ENCODE measurements at regions not wholly inside any gene's neighbourhood (a gene's known extent, or its start where the extent isn't known, plus 50 kb on each side); places are given as distances from the start of the nearest gene placed in this dataset.
A peak's percentile ranks its signal among the peaks of the same experiment; 100 is the strongest.
"Not testable (repeated sequence)": the region's sequence is repeated elsewhere in the genome, so short reads cannot be mapped to it uniquely, and the experiment has no call there.

DNA sequence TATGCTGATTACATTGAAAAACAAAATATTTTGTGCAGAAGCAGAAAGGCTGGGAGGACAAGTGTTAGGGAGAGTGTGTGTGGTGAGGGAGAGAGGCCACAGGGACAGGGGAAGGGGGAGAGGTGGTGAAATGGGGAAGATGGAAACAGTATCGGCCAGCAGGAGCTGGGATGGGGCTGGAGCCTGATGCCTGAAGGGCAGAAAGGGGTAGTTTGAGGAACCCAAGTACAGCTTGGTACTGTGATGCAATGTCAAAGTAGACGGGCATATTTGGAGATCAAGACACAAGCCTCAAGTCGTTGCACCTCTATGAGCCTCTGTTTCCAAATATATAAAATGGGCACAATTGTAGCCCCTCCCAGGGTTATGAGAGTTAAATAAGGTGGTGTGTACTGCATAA is 152.1 kb downstream of the LPIN1 start:
- TF ChIP-seq, protein P1, sequence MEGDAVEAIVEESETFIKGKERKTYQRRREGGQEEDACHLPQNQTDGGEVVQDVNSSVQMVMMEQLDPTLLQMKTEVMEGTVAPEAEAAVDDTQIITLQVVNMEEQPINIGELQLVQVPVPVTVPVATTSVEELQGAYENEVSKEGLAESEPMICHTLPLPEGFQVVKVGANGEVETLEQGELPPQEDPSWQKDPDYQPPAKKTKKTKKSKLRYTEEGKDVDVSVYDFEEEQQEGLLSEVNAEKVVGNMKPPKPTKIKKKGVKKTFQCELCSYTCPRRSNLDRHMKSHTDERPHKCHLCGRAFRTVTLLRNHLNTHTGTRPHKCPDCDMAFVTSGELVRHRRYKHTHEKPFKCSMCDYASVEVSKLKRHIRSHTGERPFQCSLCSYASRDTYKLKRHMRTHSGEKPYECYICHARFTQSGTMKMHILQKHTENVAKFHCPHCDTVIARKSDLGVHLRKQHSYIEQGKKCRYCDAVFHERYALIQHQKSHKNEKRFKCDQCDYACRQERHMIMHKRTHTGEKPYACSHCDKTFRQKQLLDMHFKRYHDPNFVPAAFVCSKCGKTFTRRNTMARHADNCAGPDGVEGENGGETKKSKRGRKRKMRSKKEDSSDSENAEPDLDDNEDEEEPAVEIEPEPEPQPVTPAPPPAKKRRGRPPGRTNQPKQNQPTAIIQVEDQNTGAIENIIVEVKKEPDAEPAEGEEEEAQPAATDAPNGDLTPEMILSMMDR (conservative IDR thresholded peaks at IDR 0.05; ENCODE audit: low read depth, low read length) = no peak

DNA sequence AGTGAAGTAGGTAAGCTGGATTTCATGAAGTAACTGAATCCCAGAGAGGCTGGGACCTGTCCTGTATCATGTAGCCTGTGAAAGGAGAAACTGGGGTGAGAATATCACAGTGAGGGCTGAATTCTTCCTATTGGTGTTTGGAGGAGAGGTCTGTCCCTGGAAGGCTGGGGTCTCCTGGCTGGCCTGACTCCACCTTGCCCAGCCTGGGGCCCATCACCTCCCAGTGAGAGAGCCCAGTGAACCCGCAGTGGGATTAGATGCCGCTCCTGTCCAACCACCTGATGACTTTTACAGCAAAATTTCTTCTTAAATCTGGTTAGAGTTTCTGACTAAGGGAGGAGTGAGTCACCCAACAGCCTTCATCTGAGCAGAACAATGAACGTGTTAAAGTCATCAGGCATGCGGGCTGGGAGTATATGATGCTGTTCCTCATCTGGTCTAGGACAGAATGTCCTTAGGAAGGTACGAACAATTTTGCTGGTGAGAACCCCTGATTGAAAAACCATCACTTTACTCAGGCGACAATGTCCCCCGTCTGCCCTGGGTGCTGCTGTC is 152.9 kb downstream of the LPIN1 start:
- DNase-seq (ENCODE audit: low read depth) = peak; percentile 25
- no peak overlapping the region for H3K4me3 ChIP-seq (ENCODE audit: low read length)
- TF ChIP-seq, protein P1 (conservative IDR thresholded peaks at IDR 0.05; ENCODE audit: low read depth, low read length) = no peak

More for the DNA sequence above, 152.1 kb downstream of the LPIN1 start:
- no peak overlapping the region for H3K4me3 ChIP-seq (ENCODE audit: low read length)
- DNase-seq (ENCODE audit: low read depth) = no peak

DNA sequence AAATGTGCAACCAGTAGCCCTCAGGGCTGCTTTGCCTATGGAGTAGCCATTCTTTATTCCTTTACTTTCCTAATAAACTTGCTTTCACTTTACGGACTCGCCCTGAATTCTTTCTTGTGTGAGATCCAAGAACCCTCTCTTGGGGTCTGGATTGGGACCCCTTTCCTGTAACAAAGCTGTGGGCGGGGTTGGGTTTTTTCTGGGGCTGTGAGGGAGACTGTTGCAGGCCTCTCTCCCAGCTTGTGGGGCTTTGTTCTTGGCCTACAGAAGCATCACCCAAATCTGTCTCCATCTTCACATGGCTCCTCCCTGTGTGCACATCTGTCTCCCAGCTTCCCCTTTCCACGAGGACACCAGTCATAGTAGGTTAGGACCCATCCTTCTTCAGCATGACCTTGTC is 154.5 kb downstream of the LPIN1 start:
- DNase-seq (ENCODE audit: low read depth); H3K4me3 ChIP-seq (ENCODE audit: low read length): not testable (repeated sequence)

DNA sequence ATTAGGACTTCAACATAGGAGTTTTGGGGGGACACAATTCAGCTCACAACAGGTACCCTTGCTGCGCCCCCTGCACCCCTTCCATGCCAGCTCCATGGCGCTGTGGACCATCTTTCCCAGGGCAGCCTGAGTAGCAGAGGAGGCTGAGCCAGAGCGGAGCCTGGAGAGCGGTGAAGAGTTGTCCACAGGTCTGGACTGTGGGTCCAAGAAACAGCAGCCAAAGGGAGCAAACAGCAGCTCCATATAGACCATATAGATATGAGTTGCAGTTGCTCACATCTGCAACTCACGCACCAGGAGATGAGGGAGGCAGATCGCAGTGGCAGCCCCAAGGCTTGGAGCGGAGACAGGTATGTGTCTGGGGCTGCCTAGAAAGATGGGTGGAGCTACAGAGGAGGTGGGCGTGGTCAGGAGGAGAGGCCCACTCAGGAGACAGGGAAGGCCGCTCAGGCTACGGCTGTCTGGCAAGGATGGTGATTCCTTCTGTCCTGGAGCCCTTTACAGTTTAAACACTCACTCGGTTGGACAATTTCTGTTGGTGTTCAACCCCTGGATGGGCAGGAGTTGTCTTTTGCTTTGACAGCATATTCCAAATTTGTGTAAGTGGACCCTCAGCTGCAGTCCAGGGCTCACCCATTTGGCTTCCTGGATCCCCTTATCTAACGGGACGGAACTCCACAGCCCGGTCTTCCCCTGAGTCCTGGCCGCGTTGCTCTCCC is 155.1 kb downstream of the LPIN1 start:
- DNase-seq (ENCODE audit: low read depth) = no peak
- TF ChIP-seq, protein P1 (conservative IDR thresholded peaks at IDR 0.05; ENCODE audit: low read depth, low read length) = no peak
- no peak overlapping the region for H3K4me3 ChIP-seq (ENCODE audit: low read length)

DNA sequence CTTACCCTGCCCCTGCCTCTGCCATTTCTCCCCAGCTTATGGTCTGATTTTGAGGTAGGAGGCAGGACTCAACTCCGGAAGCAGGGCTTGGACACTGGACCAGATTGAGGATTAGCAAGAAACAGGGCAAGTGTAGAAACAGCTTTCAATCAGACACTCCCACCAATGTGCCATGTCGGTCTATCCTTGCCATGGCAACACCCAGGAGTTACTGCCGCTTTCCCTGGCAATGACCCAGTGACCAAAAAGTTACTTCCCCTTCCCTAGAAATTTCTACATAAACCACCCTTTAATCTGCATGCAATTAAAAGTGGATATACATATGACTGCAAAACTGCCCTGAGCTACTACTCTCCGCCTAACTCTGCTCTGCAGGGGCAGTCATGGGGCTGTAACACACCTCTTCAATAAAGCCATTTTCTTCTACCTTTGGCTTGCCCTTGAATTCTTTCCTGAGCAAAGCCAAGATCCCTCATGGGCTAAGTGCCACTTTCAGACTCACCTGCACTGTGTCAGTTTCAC is 156.7 kb downstream of the LPIN1 start:
- TF ChIP-seq, protein P1 (conservative IDR thresholded peaks at IDR 0.05; ENCODE audit: low read depth, low read length) = no peak
- H3K4me3 ChIP-seq (ENCODE audit: low read length) = no peak overlapping the region
- DNase-seq (ENCODE audit: low read depth) = no peak

DNA sequence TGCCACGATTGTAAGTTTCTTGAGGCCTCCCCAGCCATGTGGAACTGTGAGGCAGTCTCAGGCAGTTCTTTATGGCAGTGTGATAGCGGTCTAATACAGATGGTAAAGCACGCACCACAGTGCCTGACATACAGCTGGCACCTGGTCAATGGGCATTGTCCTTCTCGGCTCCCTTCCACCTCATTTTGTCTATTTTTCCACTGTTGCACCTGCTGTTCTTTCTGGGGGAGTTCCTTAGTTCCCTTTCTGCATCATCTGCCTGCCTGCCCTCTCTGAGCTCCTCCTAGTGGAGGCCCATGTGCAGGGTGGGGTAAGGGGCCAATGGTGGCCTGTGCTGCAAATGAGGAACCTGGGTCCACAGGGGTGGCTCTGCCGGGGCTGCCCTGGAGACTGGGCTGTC is 157.6 kb downstream of the LPIN1 start:
- DNase-seq (ENCODE audit: low read depth) = no peak
- TF ChIP-seq, protein P1 (conservative IDR thresholded peaks at IDR 0.05; ENCODE audit: low read depth, low read length) = no peak
- H3K4me3 ChIP-seq (ENCODE audit: low read length) = no peak overlapping the region

DNA sequence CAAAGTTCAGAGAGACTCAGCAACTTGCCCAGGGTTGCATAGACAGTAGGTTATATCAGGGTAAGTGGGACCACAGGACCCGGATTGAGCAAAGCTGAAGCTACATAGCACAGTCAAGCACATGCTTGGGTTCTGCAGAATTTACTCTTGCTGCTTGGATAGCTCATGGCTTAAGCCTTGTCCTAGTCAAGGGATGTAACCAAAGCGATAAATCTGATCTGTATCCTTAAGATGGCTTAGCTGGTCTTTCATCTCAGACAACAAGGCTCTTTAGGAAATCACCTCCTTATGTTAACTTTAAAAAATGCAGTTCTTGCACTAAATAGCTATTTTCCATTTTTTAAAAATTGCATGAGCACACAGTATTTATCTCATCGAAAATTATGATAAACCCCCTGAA is 158.5 kb downstream of the LPIN1 start:
- no peak overlapping the region for H3K4me3 ChIP-seq (ENCODE audit: low read length)

More for the DNA sequence above, 158.5 kb downstream of the LPIN1 start:
- TF ChIP-seq, protein P1 (conservative IDR thresholded peaks at IDR 0.05; ENCODE audit: low read depth, low read length) = no peak
- no peak for DNase-seq (ENCODE audit: low read depth)
